Thyroid gland (tissue), 4 donors: ENCODE measurements at regions not wholly inside any gene's neighbourhood (a gene's known extent, or its start where the extent isn't known, plus 50 kb on each side); places are given as distances from the start of the nearest gene placed in this dataset.
A peak's percentile ranks its signal among the peaks of the same experiment; 100 is the strongest.

Experiments used
- DNase-seq, 2 donors: peaks; one replicate each; pipeline ENCODE4 v3.0.0-alpha.2; 2019
- H3K27ac ChIP-seq, 3 donors: fragments of 200-600 bp; sonication (generic); 1 replicate in 2 of 3; 2 replicates in 1 of 3; pipeline ENCODE4 v1.5.1; 2016 to 2019; ENCODE audit warnings: mild to moderate bottlenecking in 1 of 3, moderate library complexity in 1 of 3
- H3K27me3 ChIP-seq: fragments of 200-600 bp; sonication (generic); one replicate; pipeline ENCODE4 v1.5.1; 2019
- H3K36me3 ChIP-seq, 2 donors: fragments of 200-600 bp; sonication (generic); one replicate each; pipeline ENCODE4 v1.5.1; 2016 to 2019
- H3K4me1 ChIP-seq, 2 donors: fragments of 200-600 bp; sonication (generic); one replicate each; pipeline ENCODE4 v1.5.1; 2017 to 2019
- H3K4me3 ChIP-seq, 3 donors: fragments of 200-600 bp; sonication (generic); replicated peaks in 1 of 3; 1 replicate in 2 of 3; 2 replicates in 1 of 3; pipeline ENCODE4 v1.5.1; 2016; ENCODE audit warnings: mild to moderate bottlenecking in 1 of 3
- H3K9me3 ChIP-seq: fragments of 200-600 bp; sonication (generic); one replicate; pipeline ENCODE4 v1.5.1; 2017
- POLR2A ChIP-seq, 2 donors: fragments of 450-650 bp; IDR thresholded peaks; one replicate each; pipeline ENCODE4 v1.6.1; 2017; ENCODE audit warnings: antibody characterized with exemption in 2 of 2, mild to moderate bottlenecking in 2 of 2, moderate library complexity in 1 of 2
- WGBS, 2 donors: methylation state at CpG; one replicate each; pipeline ENCODE4 v1.1.5; 2017; 5-methylcytosine and 5-hydroxymethylcytosine counted together
- intact Hi-C: fragments of 100-400 bp; cut with DNase I; formaldehyde crosslinking; loops from one replicate; pipeline ENCODE4 v1.15.1; 2023
- TF ChIP-seq, protein P1 (sequence below), 6 experiments: fragments of 200-600 bp in 3 of 6; fragments of 450-650 bp in 3 of 6; sonication (generic) in 3 of 6; IDR thresholded peaks; one replicate each; pipeline ENCODE4 v1.5.1; 2016 to 2019; ENCODE audit warnings: antibody characterized with exemption in 6 of 6, mild to moderate bottlenecking in 2 of 6, inconsistent platforms in 1 of 6, moderate library complexity in 1 of 6

DNA sequence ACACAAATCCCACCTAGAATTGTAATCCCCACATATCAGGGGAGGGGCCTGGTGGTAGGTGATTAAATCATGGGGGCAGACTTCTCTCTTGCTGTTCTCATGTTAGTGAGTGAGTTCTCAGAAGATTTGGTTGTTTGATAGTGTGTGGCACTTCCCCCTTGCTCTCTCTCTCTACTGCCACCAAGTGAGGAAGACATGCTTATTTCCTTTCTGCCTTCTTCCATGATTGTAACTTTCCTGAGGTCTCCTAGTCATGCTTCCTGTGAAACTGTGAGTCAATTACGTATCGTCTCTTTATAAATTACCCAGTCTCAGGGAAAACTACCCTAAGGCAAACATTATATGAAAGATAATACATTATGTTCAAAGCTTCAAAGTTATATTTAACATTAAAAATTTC lies 1297.5 kb upstream of the CITED2 start:
- Histone ChIP-seq H3K36me3 (no peaks in the 10 kb centered on the region), H3K4me3 (no peak overlapping the region), H3K27me3 (no peaks in the 10 kb centered on the region), H3K9me3 (no peaks in the 10 kb centered on the region), H3K4me1 (no peaks in the 10 kb centered on the region), H3K27ac (no peak overlapping the region)
- intact Hi-C loops, result no loop called here
- no peak for DNase-seq
- WGBS, 2 donors, result 79 to 89% methylated on average over 2 of the region's 2 CpGs
- TF ChIP-seq POLR2A (IDR thresholded peaks at IDR 0.05), result no peak
- TF ChIP-seq, protein P1, sequence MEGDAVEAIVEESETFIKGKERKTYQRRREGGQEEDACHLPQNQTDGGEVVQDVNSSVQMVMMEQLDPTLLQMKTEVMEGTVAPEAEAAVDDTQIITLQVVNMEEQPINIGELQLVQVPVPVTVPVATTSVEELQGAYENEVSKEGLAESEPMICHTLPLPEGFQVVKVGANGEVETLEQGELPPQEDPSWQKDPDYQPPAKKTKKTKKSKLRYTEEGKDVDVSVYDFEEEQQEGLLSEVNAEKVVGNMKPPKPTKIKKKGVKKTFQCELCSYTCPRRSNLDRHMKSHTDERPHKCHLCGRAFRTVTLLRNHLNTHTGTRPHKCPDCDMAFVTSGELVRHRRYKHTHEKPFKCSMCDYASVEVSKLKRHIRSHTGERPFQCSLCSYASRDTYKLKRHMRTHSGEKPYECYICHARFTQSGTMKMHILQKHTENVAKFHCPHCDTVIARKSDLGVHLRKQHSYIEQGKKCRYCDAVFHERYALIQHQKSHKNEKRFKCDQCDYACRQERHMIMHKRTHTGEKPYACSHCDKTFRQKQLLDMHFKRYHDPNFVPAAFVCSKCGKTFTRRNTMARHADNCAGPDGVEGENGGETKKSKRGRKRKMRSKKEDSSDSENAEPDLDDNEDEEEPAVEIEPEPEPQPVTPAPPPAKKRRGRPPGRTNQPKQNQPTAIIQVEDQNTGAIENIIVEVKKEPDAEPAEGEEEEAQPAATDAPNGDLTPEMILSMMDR (IDR thresholded peaks at IDR 0.05), result peak in 3 of 6 experiments; percentile 18 to 42 (median 37)

DNA sequence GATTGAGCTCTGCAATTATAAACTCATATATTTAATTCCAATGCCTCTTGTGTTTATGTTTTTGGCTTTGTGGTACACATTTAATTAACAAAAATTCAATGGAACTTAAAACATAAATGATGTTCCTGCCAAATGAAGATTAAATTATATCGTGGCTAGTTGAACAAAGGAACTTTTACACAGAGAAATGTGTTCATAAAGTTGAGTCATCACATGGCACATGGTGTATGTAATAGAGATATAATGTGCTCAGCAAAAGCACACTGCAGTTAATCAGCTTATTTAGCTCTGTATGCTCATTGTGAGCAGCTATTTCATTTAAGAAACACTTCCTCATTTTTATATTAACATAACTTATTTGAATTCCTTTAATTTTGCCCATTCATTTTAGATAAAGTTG lies 1295.6 kb upstream of the CITED2 start:
- Histone ChIP-seq H3K4me3 (no peak overlapping the region), H3K36me3 (no peaks in the 10 kb centered on the region), H3K27me3 (no peaks in the 10 kb centered on the region), H3K9me3 (no peaks in the 10 kb centered on the region), H3K27ac (no peak overlapping the region), H3K4me1 (no peaks in the 10 kb centered on the region)
- intact Hi-C loops, result no loop called here
- TF ChIP-seq POLR2A (IDR thresholded peaks at IDR 0.05), result no peak
- TF ChIP-seq, protein P1 (IDR thresholded peaks at IDR 0.05), result no peak
- WGBS, 2 donors, result 74 to 78% methylated on average over 1 of the region's 1 CpG
- DNase-seq, result no peak

DNA sequence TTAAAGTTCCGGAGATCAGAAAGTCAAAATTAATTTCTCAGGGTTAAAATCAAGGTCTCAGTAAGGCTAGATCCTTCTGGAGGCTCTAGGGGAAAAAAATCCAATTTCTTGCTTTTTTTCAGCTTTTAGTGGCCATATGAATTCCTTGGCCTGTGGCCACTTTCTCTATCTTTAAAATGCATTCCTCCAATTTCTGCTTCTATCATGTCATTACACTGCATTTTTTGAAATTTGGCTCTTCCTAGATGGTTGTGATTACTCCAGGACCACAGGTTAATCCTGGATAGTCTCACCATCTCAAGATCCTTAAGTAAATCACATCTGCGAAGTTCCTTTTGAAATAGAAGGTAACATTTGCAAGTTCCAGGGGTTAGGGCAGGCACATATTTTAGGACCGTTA lies 1294.9 kb upstream of the CITED2 start:
- Histone ChIP-seq H3K27ac (no peak overlapping the region), H3K36me3 (no peaks in the 10 kb centered on the region), H3K27me3 (no peaks in the 10 kb centered on the region), H3K4me3 (no peak overlapping the region), H3K4me1 (no peaks in the 10 kb centered on the region), H3K9me3 (no peaks in the 10 kb centered on the region)
- 81 to 92% methylated on average over 3 of the region's 3 CpGs for WGBS, 2 donors
- no peak for DNase-seq
- TF ChIP-seq, protein P1 (IDR thresholded peaks at IDR 0.05), result no peak
- no peak for TF ChIP-seq POLR2A (IDR thresholded peaks at IDR 0.05)
- intact Hi-C loops, result no loop called here

DNA sequence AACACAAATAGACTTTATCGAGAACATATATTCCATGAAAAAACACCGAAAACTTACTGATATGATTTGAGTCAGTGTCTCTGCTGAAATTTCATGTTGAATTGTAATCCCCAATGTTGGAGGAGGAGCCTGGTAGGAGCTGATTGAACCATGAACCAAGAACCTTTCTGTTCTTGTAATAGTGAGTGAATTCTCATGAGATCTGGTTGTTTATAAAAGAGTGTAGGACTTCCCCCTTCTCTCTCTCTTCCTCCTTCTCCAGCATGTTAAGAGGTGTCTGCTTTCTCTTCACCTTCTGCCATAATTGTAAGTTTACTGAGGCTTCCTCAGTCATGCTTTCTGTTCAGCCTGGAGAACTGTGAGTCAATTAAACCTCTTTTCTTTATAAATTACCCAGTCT lies 1289.3 kb upstream of the CITED2 start:
- no peaks in the 10 kb centered on the region for H3K36me3 ChIP-seq
- intact Hi-C loops, result no loop called here
- WGBS, 2 donors, result 96 to 99% methylated on average over 2 of the region's 2 CpGs
- no peaks in the 10 kb centered on the region for H3K9me3 ChIP-seq
- no peak for TF ChIP-seq POLR2A (IDR thresholded peaks at IDR 0.05)
- TF ChIP-seq, protein P1 (IDR thresholded peaks at IDR 0.05), result no peak
- no peak for DNase-seq
- H3K4me3 ChIP-seq, result no peak overlapping the region
- H3K27me3 ChIP-seq, result no peaks in the 10 kb centered on the region
- no peak overlapping the region for H3K27ac ChIP-seq
- no peaks in the 10 kb centered on the region for H3K4me1 ChIP-seq

DNA sequence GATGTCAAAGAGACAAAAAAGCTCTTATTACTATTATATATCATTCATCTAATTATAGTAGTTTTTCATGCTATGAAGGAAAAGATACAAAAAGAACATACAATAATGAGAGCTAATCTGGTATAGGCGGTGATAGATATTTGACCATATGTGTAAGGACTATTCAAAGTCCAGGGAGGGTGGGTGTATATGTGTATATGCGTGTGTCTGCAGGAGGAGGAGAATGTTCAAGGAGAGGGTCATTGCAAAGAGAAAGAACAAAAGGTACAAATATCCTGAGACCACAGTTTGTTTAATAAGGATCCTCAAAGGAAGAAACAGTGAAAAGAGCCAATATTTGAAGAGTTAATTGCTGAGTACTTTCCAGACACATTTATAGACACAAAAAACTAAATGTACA lies 1288.6 kb upstream of the CITED2 start:
- no peak for DNase-seq
- H3K27ac ChIP-seq, result no peak overlapping the region
- H3K4me3 ChIP-seq, result no peak overlapping the region
- 89 to 98% methylated on average over 2 of the region's 2 CpGs for WGBS, 2 donors
- H3K27me3 ChIP-seq, result no peaks in the 10 kb centered on the region
- TF ChIP-seq, protein P1 (IDR thresholded peaks at IDR 0.05), result no peak
- TF ChIP-seq POLR2A (IDR thresholded peaks at IDR 0.05), result no peak
- H3K4me1 ChIP-seq, result no peaks in the 10 kb centered on the region
- intact Hi-C loops, result no loop called here
- H3K36me3 ChIP-seq, result no peaks in the 10 kb centered on the region
- no peaks in the 10 kb centered on the region for H3K9me3 ChIP-seq
